LNCAP (cell line): ENCODE measurements at regions not wholly inside any gene's neighbourhood (a gene's known extent, or its start where the extent isn't known, plus 50 kb on each side); places are given as distances from the start of the nearest gene placed in this dataset.

Experiments used
- TF ChIP-seq, protein P1 (sequence below): fragments of 450-650 bp; IDR thresholded peaks from 2 replicates; pipeline ENCODE4 v1.5.1; 2017; ENCODE audit warnings: mild to moderate bottlenecking

- TF ChIP-seq, protein P1, sequence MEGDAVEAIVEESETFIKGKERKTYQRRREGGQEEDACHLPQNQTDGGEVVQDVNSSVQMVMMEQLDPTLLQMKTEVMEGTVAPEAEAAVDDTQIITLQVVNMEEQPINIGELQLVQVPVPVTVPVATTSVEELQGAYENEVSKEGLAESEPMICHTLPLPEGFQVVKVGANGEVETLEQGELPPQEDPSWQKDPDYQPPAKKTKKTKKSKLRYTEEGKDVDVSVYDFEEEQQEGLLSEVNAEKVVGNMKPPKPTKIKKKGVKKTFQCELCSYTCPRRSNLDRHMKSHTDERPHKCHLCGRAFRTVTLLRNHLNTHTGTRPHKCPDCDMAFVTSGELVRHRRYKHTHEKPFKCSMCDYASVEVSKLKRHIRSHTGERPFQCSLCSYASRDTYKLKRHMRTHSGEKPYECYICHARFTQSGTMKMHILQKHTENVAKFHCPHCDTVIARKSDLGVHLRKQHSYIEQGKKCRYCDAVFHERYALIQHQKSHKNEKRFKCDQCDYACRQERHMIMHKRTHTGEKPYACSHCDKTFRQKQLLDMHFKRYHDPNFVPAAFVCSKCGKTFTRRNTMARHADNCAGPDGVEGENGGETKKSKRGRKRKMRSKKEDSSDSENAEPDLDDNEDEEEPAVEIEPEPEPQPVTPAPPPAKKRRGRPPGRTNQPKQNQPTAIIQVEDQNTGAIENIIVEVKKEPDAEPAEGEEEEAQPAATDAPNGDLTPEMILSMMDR, result no peak
Measured at GRCh38 chr11:69205743-69206612, 50.2 kb downstream of the SMIM38 start.

GRCh38 chr11:69207165-69207889 is 51.6 kb downstream of the SMIM38 start:
- TF ChIP-seq, protein P1, result no peak

DNA sequence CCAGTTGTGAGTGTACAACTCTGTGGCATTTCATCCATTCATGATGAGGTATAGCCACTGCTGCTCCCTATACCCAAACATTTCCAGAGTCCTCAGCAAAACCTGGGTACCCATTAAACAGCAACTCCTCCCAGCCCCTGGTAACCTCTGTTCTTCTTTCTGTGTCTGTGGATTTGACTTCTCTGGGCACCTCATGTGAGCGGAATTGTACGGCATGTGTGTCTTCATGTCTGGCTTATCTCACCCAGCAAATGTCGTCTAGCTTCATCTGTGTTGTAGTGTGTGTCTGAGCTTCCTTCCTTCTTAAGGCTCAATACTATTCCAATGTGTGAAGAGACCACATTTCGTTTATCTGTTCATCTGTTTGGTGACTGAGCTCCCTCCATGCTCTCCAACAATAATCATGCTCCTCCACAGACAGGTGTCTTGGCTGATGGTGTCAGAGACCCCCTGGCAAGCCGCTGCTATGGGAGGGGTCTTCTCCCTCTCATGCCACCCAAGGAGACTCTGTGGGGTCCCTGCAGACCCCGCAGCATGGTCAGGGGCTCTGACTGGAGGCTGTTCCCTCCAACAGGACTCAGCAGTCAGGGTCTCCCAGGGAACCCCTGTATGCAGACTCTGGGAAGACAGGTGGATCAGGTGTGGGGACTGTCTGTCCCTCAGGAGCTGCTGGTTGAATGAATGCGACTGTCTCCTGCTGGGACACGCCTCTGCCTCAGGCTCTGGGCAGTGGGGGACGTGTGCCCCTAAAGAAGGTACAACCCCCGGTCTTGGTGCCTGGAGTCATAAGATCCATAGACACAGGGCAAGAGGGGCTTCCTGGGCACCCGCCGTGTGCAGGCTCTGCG is 52.7 kb downstream of the SMIM38 start:
- TF ChIP-seq, protein P1, result no peak

- TF ChIP-seq, protein P1, result no peak
Measured at GRCh38 chr11:69209038-69209350, 53.3 kb downstream of the SMIM38 start.

DNA sequence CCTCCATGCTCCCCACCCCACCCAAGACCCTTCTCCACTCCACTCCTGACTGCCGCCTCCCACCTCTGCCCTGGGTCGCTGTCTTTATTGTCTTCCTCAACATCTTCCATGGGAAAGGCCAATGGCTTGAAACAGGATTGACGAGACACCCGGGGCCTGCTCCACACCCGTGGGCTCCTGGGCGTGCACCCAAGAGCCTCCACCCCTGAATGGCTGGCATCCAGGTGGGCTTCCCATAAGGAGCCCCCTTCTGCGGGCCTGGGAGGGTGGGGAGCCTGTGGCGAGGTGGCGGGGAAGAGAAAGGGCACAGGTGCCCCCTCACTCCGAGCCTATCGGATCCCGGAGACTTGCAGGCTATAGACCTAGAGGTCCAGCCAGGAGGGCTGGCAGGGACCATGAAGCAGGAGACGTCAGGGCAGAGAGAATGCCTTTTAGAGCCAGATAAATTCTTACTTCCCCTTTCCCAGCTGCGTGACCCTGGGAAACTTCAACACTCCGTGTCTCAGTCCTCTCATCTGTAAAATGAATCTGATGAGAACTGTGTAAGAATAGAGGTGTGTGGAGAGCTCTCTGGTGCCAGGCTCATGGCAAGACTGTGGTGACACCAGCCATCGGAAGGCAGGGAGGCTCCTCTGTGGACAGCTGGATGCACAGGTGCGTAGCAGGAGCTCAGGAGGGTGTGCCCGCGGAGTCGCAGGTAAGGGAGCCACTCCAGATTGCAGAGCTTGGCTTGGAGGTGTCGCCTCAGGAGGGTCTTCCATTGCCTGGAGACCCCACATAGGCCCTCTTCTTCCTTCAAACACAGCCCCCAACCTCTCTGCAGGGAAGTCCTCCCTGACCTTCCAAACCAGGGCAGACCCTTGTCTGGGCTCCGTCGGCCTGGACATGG is 53.9 kb downstream of the SMIM38 start:
- TF ChIP-seq, protein P1, result no peak

DNA sequence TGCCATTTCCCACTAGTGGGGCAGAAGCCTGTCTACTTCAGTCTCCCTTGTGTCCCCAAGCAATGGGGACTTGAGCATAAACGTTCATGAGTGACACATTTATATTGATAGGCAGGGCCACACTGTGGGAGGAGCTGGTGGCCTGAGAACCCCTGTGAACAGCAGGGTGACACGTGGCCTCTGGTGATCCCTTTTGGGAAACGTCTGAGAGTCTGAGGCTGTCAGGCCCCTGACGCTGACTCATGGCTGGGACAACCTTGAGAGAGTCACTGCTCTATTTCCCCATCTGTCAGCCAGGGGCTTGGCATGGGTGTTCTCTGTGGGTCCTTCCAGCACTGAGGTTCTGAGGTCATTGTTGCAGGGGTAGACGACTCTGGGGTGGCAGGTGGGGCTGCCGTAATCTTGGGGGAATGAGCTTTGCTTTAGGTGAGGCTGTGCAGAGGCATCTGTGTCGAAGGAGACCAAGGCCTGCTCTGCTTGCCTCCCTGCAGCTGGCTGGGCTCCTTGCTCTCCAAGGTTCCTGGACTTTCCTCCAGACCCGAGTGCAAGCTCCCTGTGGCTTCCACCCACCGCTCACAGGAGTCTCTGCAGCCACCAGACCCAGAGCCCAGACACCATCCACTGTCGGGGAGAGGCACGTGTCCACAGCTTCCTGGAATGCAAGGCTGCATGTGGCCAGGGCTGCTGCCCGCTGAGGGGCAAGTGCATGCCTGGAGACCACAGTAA is 54.7 kb downstream of the SMIM38 start:
- TF ChIP-seq, protein P1, result no peak
